WTC11 (cell line): ENCODE measurements at regions not wholly inside any gene's neighbourhood (a gene's known extent, or its start where the extent isn't known, plus 50 kb on each side); places are given as distances from the start of the nearest gene placed in this dataset.

ENCODE experiments used
- ATAC-seq: fragments of 200-7000 bp; cut with Tn5 transposase; 2 replicates; pipeline ENCODE4 v1.10.0; 2021; ENCODE audit warnings: mild to moderate bottlenecking, moderate library complexity
- CTCF ChIA-PET: fragments of 300-600 bp; sonication (Branson Sonifier 250); formaldehyde crosslinking; loops from one replicate; lab custom pipeline; 2021; ENCODE audit warnings: antibody characterized with exemption; lab: Charles Lee
- POLR2A ChIA-PET: fragments of 350-600 bp; sonication (Branson Sonifier 250); formaldehyde crosslinking; loops from one replicate; lab custom pipeline; 2021; ENCODE audit warnings: antibody characterized with exemption; lab: Charles Lee
- DNase-seq: peaks from one replicate; pipeline ENCODE4 v3.0.0; 2021; ENCODE audit warnings: low spot score
- H3K27ac Mint-ChIP-seq: 2 replicates; pipeline ENCODE4 v1.8.0; 2021; ENCODE audit warnings: mixed read lengths
- H3K27me3 Mint-ChIP-seq: 2 replicates; pipeline ENCODE4 v1.8.0; 2021; ENCODE audit warnings: low read depth, mild to moderate bottlenecking, moderate library complexity, mixed read lengths
- H3K36me3 Mint-ChIP-seq: 2 replicates; pipeline ENCODE4 v1.8.0; 2021; ENCODE audit warnings: mixed read lengths
- H3K4me1 Mint-ChIP-seq: 2 replicates; pipeline ENCODE4 v1.8.0; 2022; ENCODE audit warnings: mixed read lengths
- H3K4me3 Mint-ChIP-seq: 2 replicates; pipeline ENCODE4 v1.8.0; 2021; ENCODE audit warnings: mild to moderate bottlenecking, moderate library complexity, mixed read lengths
- H3K9me3 Mint-ChIP-seq: 2 replicates; pipeline ENCODE4 v1.8.0; 2021; ENCODE audit warnings: mixed read lengths
- AR ChIP-seq: fragments of 250-450 bp; sonication (Bioruptor Pico); IDR thresholded peaks from 2 replicates; pipeline ENCODE4 v1.9.0; 2021; ENCODE audit warnings: mild to moderate bottlenecking
- ATF3 ChIP-seq: sonication (generic); formaldehyde crosslinking; conservative IDR thresholded peaks from 2 replicates; pipeline ENCODE4 v1.8.1; 2022; ENCODE audit warnings: mild to moderate bottlenecking, missing genetic modification reagents
- E2F5 ChIP-seq: sonication (generic); formaldehyde crosslinking; IDR thresholded peaks from 2 replicates; pipeline ENCODE4 v1.8.1; 2022; ENCODE audit warnings: mild to moderate bottlenecking, moderate library complexity, missing genetic modification reagents
- ELF4 ChIP-seq: sonication (generic); formaldehyde crosslinking; IDR thresholded peaks from 2 replicates; pipeline ENCODE4 v1.8.1; 2022; ENCODE audit warnings: low read depth, mild to moderate bottlenecking, moderate library complexity, missing genetic modification reagents
- GTF2I ChIP-seq: fragments of 250-450 bp; sonication (Bioruptor Pico); conservative IDR thresholded peaks from 2 replicates; pipeline ENCODE4 v1.4.0; 2021; ENCODE audit warnings: mild to moderate bottlenecking
- HMGA2 ChIP-seq: fragments of 250-450 bp; sonication (Bioruptor Pico); IDR thresholded peaks from 2 replicates; pipeline ENCODE4 v1.4.0; 2021; ENCODE audit warnings: mild to moderate bottlenecking, moderate library complexity
- PREB ChIP-seq: sonication (generic); formaldehyde crosslinking; IDR thresholded peaks from 2 replicates; pipeline ENCODE4 v1.8.1; 2022; ENCODE audit warnings: mild to moderate bottlenecking, missing genetic modification reagents, moderate library complexity, borderline replicate concordance
- STAT6 ChIP-seq: sonication (generic); formaldehyde crosslinking; conservative IDR thresholded peaks from 2 replicates; pipeline ENCODE4 v1.8.1; 2023; ENCODE audit warnings: mild to moderate bottlenecking, low read depth, missing genetic modification reagents, moderate library complexity
- ZBTB21 ChIP-seq: sonication (generic); formaldehyde crosslinking; IDR thresholded peaks from 2 replicates; pipeline ENCODE4 v1.8.1; 2023; ENCODE audit warnings: mild to moderate bottlenecking, missing genetic modification reagents, borderline replicate concordance
- ZMAT4 ChIP-seq: fragments of 250-450 bp; sonication (Bioruptor Pico); IDR thresholded peaks from 2 replicates; pipeline ENCODE4 v1.9.0; 2021; ENCODE audit warnings: mild to moderate bottlenecking
- ZNF121 ChIP-seq: sonication (generic); formaldehyde crosslinking; IDR thresholded peaks from 2 replicates; pipeline ENCODE4 v1.8.0; 2023; ENCODE audit warnings: missing genetic modification reagents
- ZNF263 ChIP-seq: sonication (generic); formaldehyde crosslinking; IDR thresholded peaks from 2 replicates; pipeline ENCODE4 v1.8.1; 2022; ENCODE audit warnings: low read depth, mild to moderate bottlenecking, moderate library complexity, missing genetic modification reagents
- ZNF317 ChIP-seq: sonication (generic); formaldehyde crosslinking; IDR thresholded peaks from 2 replicates; pipeline ENCODE4 v1.8.1; 2023; ENCODE audit warnings: low read depth, mild to moderate bottlenecking, moderate library complexity, missing genetic modification reagents, borderline replicate concordance
- ZNF425 ChIP-seq: fragments of 250-450 bp; sonication (Bioruptor Pico); conservative IDR thresholded peaks from 2 replicates; pipeline ENCODE4 v1.9.0; 2021; ENCODE audit warnings: mild to moderate bottlenecking
- ZNF512 ChIP-seq: sonication (generic); formaldehyde crosslinking; IDR thresholded peaks from 2 replicates; pipeline ENCODE4 v1.8.1; 2022; ENCODE audit warnings: missing genetic modification reagents, borderline replicate concordance
- ZNF532 ChIP-seq: fragments of 250-450 bp; sonication (Bioruptor Pico); IDR thresholded peaks from 2 replicates; pipeline ENCODE4 v1.9.0; 2021; ENCODE audit warnings: mild to moderate bottlenecking, borderline replicate concordance

GRCh38 chr6:19157486-19157885 is 679.7 kb upstream of the ID4 start:
- ATAC-seq, result peak; percentile 41; the same call in 1 of the 2 replicates
- H3K9me3 Mint-ChIP-seq, result 0 out of 2 replicates have a peak, but pooled peaks cover 5% of the 10 kb centered on the region
- no peak overlapping the region for H3K27ac Mint-ChIP-seq
- peaks cover 7% of the 10 kb centered on the region; the same call in 1 of the 2 replicates for H3K4me1 Mint-ChIP-seq
- no peaks in the 10 kb centered on the region for H3K36me3 Mint-ChIP-seq
- H3K4me3 Mint-ChIP-seq, result no peak overlapping the region
- DNase-seq, result no peak
- ChIA-PET CTCF (no interaction called here), POLR2A (no interaction called here)
- no peaks in the 10 kb centered on the region for H3K27me3 Mint-ChIP-seq
- TF ChIP-seq ZBTB21, result no peak
- TF ChIP-seq HMGA2 (CRISPR knock-in tag), result no peak
- no peak for TF ChIP-seq ZNF121
- TF ChIP-seq ZNF512 (CRISPR knock-in tag), result no peak
- TF ChIP-seq ZNF532, result no peak
- no peak for TF ChIP-seq ZMAT4
- TF ChIP-seq ZNF425, result no peak
- no peak for TF ChIP-seq GTF2I (CRISPR knock-in tag)
- TF ChIP-seq E2F5, result no peak
- no peak for TF ChIP-seq AR
- TF ChIP-seq PREB (CRISPR knock-in tag), result no peak

- ATAC-seq (no peak), DNase-seq (no peak)
- CTCF ChIA-PET, result no interaction called here
- Mint-ChIP-seq H3K4me3 (no peak overlapping the region), H3K27ac (no peak overlapping the region), H3K36me3 (no peaks in the 10 kb centered on the region), H3K4me1 (peaks cover 7% of the 10 kb centered on the region; the same call in 1 of the 2 replicates), H3K27me3 (no peaks in the 10 kb centered on the region), H3K9me3 (no peaks in the 10 kb centered on the region)
- POLR2A ChIA-PET, result interaction anchor here (0.6 kb wide), 1 partner anchor 574 kb away, joined by 3 read pairs; no protein-coding TSS in a partner anchor
- no peak for TF ChIP-seq ATF3 (CRISPR knock-in tag)
- no peak for TF ChIP-seq ZNF317 (CRISPR knock-in tag)
- no peak for TF ChIP-seq ZNF263 (CRISPR knock-in tag)
- no peak for TF ChIP-seq STAT6 (CRISPR knock-in tag)
- no peak for TF ChIP-seq ELF4 (CRISPR knock-in tag)
- no peak for TF ChIP-seq PREB (CRISPR knock-in tag)
These were observed 678.6 kb upstream of the ID4 start for GRCh38 chr6:19158586-19158985.
